ENCODE measurements at regions not wholly inside any gene's neighbourhood (a gene's known extent, or its start where the extent isn't known, plus 50 kb on each side); places are given as distances from the start of the nearest gene placed in this dataset.

GRCh38 chr12:111211910-111212757, 156.8 kb downstream of the PHETA1 start (continued):
- TF ChIP-seq, protein P1, sequence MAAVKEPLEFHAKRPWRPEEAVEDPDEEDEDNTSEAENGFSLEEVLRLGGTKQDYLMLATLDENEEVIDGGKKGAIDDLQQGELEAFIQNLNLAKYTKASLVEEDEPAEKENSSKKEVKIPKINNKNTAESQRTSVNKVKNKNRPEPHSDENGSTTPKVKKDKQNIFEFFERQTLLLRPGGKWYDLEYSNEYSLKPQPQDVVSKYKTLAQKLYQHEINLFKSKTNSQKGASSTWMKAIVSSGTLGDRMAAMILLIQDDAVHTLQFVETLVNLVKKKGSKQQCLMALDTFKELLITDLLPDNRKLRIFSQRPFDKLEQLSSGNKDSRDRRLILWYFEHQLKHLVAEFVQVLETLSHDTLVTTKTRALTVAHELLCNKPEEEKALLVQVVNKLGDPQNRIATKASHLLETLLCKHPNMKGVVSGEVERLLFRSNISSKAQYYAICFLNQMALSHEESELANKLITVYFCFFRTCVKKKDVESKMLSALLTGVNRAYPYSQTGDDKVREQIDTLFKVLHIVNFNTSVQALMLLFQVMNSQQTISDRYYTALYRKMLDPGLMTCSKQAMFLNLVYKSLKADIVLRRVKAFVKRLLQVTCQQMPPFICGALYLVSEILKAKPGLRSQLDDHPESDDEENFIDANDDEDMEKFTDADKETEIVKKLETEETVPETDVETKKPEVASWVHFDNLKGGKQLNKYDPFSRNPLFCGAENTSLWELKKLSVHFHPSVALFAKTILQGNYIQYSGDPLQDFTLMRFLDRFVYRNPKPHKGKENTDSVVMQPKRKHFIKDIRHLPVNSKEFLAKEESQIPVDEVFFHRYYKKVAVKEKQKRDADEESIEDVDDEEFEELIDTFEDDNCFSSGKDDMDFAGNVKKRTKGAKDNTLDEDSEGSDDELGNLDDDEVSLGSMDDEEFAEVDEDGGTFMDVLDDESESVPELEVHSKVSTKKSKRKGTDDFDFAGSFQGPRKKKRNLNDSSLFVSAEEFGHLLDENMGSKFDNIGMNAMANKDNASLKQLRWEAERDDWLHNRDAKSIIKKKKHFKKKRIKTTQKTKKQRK (IDR thresholded peaks at IDR 0.05; ENCODE audit: low read depth, low read length), result no peak
- no peak for TF ChIP-seq TCF7 (IDR thresholded peaks at IDR 0.05; ENCODE audit: borderline replicate concordance)
- TF ChIP-seq PAX5 (IDR thresholded peaks at IDR 0.05; ENCODE audit: borderline replicate concordance, low read depth, low read length), result no peak

- CTCF ChIA-PET, result no interaction called here
- Histone ChIP-seq H3K27ac (ENCODE audit: control insufficient read depth, insufficient read depth) (no peak overlapping the region), H2AFZ (ENCODE audit: control insufficient read depth, low read depth, low read length) (no peak overlapping the region), H3K36me3 (ENCODE audit: control insufficient read depth in 2 of 2, insufficient read depth in 2 of 2, low read length in 1 of 2) (no peaks in the 10 kb centered on the region), H4K20me1 (ENCODE audit: control insufficient read depth, insufficient read depth) (no peaks in the 10 kb centered on the region), H3K27me3 (replicated peaks in 1 of 2; ENCODE audit: control insufficient read depth in 2 of 2, insufficient read depth in 2 of 2, low read length in 1 of 2) (peaks cover under 1 to 2% of the 10 kb centered on the region in 2 experiments; a peak in 1 of 4 replicates), H3K79me2 (ENCODE audit: control insufficient read depth, insufficient read depth, low read length) (no peaks in the 10 kb centered on the region), H3K4me1 (ENCODE audit: control insufficient read depth, insufficient read depth, low read length) (no peaks in the 10 kb centered on the region), H3K9ac (ENCODE audit: control insufficient read depth, insufficient read depth, low read length) (no peak overlapping the region), H3K9me3 (replicated peaks; ENCODE audit: control insufficient read depth, insufficient read depth, low read length) (no peaks in the 10 kb centered on the region), H3K4me3 (no peak overlapping the region), H3K4me2 (ENCODE audit: control insufficient read depth, insufficient read depth) (no peak overlapping the region)
- ATAC-seq, result no peak
- POLR2A ChIA-PET, result no interaction called here
- no peak for FAIRE-seq
- SMC1A ChIA-PET (ENCODE audit: uncharacterized antibody, unreplicated experiment), result no interaction called here
- in situ Hi-C loops (cut with MboI), result no loop called here
- 70% methylated on average over 4 of the region's 4 CpGs for WGBS (ENCODE audit: insufficient coverage, insufficient replicate concordance, low lambda C conversion rate, missing lambda C conversion rate)
- BruUV-seq (replicated peaks), result no TSS peak
- intact Hi-C loops (cut with micrococcal nuclease; ENCODE audit: unreplicated experiment), result no loop called here
- DNase-seq (ENCODE audit: low read depth, low spot score), result no peak
- RAD21 ChIA-PET (ENCODE audit: unreplicated experiment), result no interaction called here
- TF ChIP-seq SREBF1 (IDR thresholded peaks at IDR 0.05; ENCODE audit: low read length), result no peak
- TF ChIP-seq FOS (IDR thresholded peaks at IDR 0.05; ENCODE audit: borderline replicate concordance, extremely low read depth, insufficient read length), result no peak
- TF ChIP-seq, protein P2, sequence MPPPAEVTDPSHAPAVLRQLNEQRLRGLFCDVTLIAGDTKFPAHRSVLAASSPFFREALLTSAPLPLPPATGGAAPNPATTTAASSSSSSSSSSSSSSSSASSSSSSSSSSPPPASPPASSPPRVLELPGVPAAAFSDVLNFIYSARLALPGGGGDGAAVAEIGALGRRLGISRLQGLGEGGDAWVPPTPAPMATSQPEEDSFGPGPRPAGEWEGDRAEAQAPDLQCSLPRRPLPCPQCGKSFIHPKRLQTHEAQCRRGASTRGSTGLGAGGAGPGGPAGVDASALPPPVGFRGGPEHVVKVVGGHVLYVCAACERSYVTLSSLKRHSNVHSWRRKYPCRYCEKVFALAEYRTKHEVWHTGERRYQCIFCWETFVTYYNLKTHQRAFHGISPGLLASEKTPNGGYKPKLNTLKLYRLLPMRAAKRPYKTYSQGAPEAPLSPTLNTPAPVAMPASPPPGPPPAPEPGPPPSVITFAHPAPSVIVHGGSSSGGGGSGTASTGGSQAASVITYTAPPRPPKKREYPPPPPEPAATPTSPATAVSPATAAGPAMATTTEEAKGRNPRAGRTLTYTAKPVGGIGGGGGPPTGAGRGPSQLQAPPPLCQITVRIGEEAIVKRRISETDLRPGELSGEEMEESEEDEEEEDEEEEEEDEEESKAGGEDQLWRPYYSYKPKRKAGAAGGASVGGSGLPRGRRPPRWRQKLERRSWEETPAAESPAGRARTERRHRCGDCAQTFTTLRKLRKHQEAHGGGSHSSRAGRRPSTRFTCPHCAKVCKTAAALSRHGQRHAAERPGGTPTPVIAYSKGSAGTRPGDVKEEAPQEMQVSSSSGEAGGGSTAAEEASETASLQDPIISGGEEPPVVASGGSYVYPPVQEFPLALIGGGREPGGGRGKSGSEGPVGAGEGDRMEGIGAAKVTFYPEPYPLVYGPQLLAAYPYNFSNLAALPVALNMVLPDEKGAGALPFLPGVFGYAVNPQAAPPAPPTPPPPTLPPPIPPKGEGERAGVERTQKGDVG (CRISPR knock-in tag; IDR thresholded peaks at IDR 0.05), result no peak
- no peak for TF ChIP-seq NKRF (conservative IDR thresholded peaks at IDR 0.05)
- TF ChIP-seq HDAC6 (IDR thresholded peaks at IDR 0.05; ENCODE audit: unreplicated experiment), result no peak
- no peak for TF ChIP-seq DPF2 (IDR thresholded peaks at IDR 0.05)
- TF ChIP-seq PML (IDR thresholded peaks at IDR 0.05; ENCODE audit: low read length), result no peak
- TF ChIP-seq, protein P3, sequence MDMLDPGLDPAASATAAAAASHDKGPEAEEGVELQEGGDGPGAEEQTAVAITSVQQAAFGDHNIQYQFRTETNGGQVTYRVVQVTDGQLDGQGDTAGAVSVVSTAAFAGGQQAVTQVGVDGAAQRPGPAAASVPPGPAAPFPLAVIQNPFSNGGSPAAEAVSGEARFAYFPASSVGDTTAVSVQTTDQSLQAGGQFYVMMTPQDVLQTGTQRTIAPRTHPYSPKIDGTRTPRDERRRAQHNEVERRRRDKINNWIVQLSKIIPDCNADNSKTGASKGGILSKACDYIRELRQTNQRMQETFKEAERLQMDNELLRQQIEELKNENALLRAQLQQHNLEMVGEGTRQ (IDR thresholded peaks at IDR 0.05; ENCODE audit: borderline replicate concordance, low read depth, low read length), result no peak
Observed at GRCh38 chr12:111209811-111210210, 159.1 kb downstream of the PHETA1 start.
